Nephron progenitor cell (in vitro differentiated cells): ENCODE measurements at regions not wholly inside any gene's neighbourhood (a gene's known extent, or its start where the extent isn't known, plus 50 kb on each side); places are given as distances from the start of the nearest gene placed in this dataset.

Experiments used
- DNase-seq: peaks from one replicate; pipeline ENCODE4 v3.0.0; 2021
- H3K27ac Mint-ChIP-seq: 2 replicates; pipeline ENCODE4 v1.8.0; 2021; ENCODE audit warnings: mild to moderate bottlenecking, moderate library complexity, mixed read lengths
- H3K27me3 Mint-ChIP-seq: 2 replicates; pipeline ENCODE4 v1.8.0; 2021; ENCODE audit warnings: mild to moderate bottlenecking, low read depth, mixed read lengths; ENCODE audit not compliant: poor library complexity
- H3K36me3 Mint-ChIP-seq: 2 replicates; pipeline ENCODE4 v1.8.0; 2021; ENCODE audit warnings: low read depth, mixed read lengths
- H3K4me1 Mint-ChIP-seq: 2 replicates; pipeline ENCODE4 v1.8.0; 2021; ENCODE audit warnings: mixed read lengths
- H3K4me3 Mint-ChIP-seq: 2 replicates; pipeline ENCODE4 v1.8.0; 2021; ENCODE audit warnings: mild to moderate bottlenecking, moderate library complexity, mixed read lengths
- H3K9me3 Mint-ChIP-seq: 2 replicates; pipeline ENCODE4 v1.8.0; 2021; ENCODE audit warnings: mild to moderate bottlenecking, moderate library complexity, mixed read lengths
- CTCF ChIP-seq: fragments of 200-600 bp; sonication (generic); IDR thresholded peaks from 2 replicates; pipeline ENCODE4 v1.5.0; 2021; ENCODE audit warnings: antibody characterized with exemption

GRCh38 chr3:180383332-180384020 lies 218.5 kb upstream of the TTC14 start:
- no peak overlapping the region for H3K4me3 Mint-ChIP-seq
- H3K27me3 Mint-ChIP-seq, result peaks cover 3% of the 10 kb centered on the region
- H3K4me1 Mint-ChIP-seq, result peaks cover 11% of the 10 kb centered on the region
- no peaks in the 10 kb centered on the region for H3K36me3 Mint-ChIP-seq
- no peak overlapping the region for H3K27ac Mint-ChIP-seq
- DNase-seq, result no peak
- no peaks in the 10 kb centered on the region for H3K9me3 Mint-ChIP-seq
- no peak for TF ChIP-seq CTCF

- Mint-ChIP-seq H3K9me3 (no peaks in the 10 kb centered on the region), H3K27ac (no peak overlapping the region), H3K4me3 (no peak overlapping the region), H3K27me3 (no peaks in the 10 kb centered on the region), H3K36me3 (no peaks in the 10 kb centered on the region), H3K4me1 (no peaks in the 10 kb centered on the region)
- DNase-seq, result no peak
- TF ChIP-seq CTCF, result no peak
Measured at GRCh38 chr3:180390313-180390712, 211.7 kb upstream of the TTC14 start.

DNA sequence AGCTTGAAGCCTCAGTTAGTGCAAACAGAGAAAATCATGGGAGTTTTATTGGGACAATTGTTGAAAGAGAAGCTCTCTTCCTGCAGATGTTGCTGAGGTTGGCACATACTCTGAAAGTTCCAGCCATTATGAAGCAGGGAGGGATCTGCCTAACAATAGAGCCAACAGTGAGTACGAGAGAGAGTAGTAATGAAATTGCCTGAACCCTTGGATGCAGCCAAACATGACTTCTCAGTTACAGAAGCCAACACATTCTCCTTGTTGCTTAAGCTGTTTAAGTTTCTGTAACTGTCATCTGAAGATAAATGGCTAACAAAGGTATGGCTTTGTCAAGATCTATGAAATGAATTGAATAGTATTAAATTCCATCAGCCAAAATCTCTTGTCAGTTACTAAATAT lies 211.0 kb upstream of the TTC14 start:
- TF ChIP-seq CTCF, result no peak
- no peaks in the 10 kb centered on the region for H3K9me3 Mint-ChIP-seq
- no peaks in the 10 kb centered on the region for H3K4me1 Mint-ChIP-seq

GRCh38 chr3:180401226-180401625 lies 200.7 kb upstream of the TTC14 start:
- peaks cover 3% of the 10 kb centered on the region for H3K27me3 Mint-ChIP-seq
- no peaks in the 10 kb centered on the region for H3K36me3 Mint-ChIP-seq
- no peak for DNase-seq
- H3K4me3 Mint-ChIP-seq, result no peak overlapping the region
- H3K27ac Mint-ChIP-seq, result no peak overlapping the region
- TF ChIP-seq CTCF, result no peak
- H3K9me3 Mint-ChIP-seq, result no peaks in the 10 kb centered on the region
- no peaks in the 10 kb centered on the region for H3K4me1 Mint-ChIP-seq

More for the DNA sequence above, 211.0 kb upstream of the TTC14 start:
- no peak overlapping the region for H3K4me3 Mint-ChIP-seq
- H3K36me3 Mint-ChIP-seq, result no peaks in the 10 kb centered on the region
- no peak overlapping the region for H3K27ac Mint-ChIP-seq
- DNase-seq, result no peak
- no peaks in the 10 kb centered on the region for H3K27me3 Mint-ChIP-seq

DNA sequence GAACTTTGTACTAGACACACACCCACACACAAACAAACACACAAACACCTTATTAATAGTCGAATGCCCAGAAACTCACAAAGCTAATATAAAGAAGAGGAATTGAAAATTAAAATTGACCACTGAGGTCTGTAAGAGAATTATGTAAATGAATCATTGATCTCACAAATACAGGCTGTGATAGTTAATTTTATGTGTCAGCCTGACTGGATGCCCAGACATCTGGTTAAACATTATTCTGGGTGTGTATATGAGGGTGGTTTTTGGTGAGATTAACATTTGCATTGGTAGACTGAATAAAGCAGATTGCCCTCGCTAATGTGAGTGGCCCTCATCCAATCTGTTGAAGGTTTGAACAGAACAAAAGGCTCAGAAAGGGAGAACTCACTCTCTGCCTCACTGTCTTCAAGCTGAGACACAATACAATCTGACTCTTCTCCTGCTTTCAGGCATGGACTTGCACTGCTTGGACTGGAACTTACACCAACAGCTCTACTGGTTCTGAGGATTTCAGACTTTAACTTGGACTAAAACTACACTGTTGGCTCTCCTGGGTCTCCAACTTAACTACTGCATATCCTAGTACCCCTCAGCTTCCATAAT lies 199.4 kb upstream of the TTC14 start:
- Mint-ChIP-seq H3K27me3 (peaks cover 3% of the 10 kb centered on the region), H3K27ac (no peak overlapping the region), H3K9me3 (no peaks in the 10 kb centered on the region), H3K4me3 (no peak overlapping the region), H3K4me1 (no peaks in the 10 kb centered on the region), H3K36me3 (no peaks in the 10 kb centered on the region)
- no peak for TF ChIP-seq CTCF
- no peak for DNase-seq

DNA sequence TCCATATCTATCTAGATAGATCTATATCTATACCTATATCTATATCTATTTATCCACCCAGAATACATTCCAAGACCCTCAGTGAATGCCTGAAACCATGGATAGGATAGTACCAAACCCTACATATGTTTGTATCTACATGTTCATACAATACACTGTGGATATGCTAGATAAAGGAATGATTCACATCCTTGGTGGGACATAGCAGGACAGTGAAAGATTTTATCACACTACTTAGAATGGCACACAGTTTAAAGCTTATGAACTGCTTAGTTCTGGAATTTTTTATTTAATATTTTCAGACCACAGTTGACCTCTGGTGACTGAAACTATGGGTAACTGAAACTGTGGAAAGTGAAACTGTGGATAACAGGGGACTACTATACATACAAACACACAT lies 198.8 kb upstream of the TTC14 start:
- no peak overlapping the region for H3K27ac Mint-ChIP-seq
- no peak for DNase-seq
- H3K36me3 Mint-ChIP-seq, result no peaks in the 10 kb centered on the region
- no peaks in the 10 kb centered on the region for H3K4me1 Mint-ChIP-seq
- no peak for TF ChIP-seq CTCF
- no peak overlapping the region for H3K4me3 Mint-ChIP-seq
- H3K27me3 Mint-ChIP-seq, result peaks cover 3% of the 10 kb centered on the region
- no peaks in the 10 kb centered on the region for H3K9me3 Mint-ChIP-seq
